Gastroesophageal sphincter (tissue), 3 donors: ENCODE measurements at regions not wholly inside any gene's neighbourhood (a gene's known extent, or its start where the extent isn't known, plus 50 kb on each side); places are given as distances from the start of the nearest gene placed in this dataset.

ENCODE experiments used
- EP300 ChIP-seq: sonication (generic); formaldehyde crosslinking; IDR thresholded peaks from one replicate; pipeline ENCODE4 v1.6.1; 2017; ENCODE audit warnings: antibody characterized with exemption, mild to moderate bottlenecking
- POLR2A ChIP-seq, 2 donors: fragments of 450-650 bp; IDR thresholded peaks; one replicate each; pipeline ENCODE4 v1.6.1; 2017; ENCODE audit warnings: antibody characterized with exemption in 2 of 2, mild to moderate bottlenecking in 2 of 2, moderate library complexity in 1 of 2
- POLR2AphosphoS5 ChIP-seq: sonication (generic); formaldehyde crosslinking; IDR thresholded peaks from one replicate; pipeline ENCODE4 v1.6.1; 2017; ENCODE audit warnings: antibody characterized with exemption
- TF ChIP-seq, protein P1 (sequence below), 4 experiments: fragments of 200-600 bp in 2 of 4; fragments of 450-650 bp in 2 of 4; sonication (generic) in 1 of 4; IDR thresholded peaks; one replicate each; pipeline ENCODE4 v1.5.1; 2017 to 2019; ENCODE audit warnings: antibody characterized with exemption in 4 of 4, mild to moderate bottlenecking in 2 of 4, moderate library complexity in 2 of 4

DNA sequence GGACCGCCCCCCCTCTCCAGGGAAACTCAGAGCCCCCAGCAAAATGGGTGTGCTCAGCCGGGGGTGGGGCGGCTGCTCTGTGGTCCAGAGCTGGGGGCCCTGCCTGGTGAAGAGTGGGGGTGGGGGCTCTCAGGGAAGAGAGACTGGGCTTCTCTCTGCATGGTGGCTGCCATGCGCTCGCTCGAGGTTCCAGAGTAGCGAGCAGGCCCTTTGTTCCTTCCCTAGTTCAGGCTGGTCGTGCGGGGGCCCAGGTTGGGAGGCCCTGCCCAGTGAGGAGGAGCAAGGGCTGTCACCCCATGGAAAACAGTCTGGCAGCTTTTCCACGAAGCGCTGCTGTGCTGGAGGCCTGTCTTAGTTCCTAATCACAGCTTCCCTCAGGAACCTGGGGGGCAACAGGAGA, 134.6 kb downstream of the AEBP2 start:
- TF ChIP-seq, protein P1, sequence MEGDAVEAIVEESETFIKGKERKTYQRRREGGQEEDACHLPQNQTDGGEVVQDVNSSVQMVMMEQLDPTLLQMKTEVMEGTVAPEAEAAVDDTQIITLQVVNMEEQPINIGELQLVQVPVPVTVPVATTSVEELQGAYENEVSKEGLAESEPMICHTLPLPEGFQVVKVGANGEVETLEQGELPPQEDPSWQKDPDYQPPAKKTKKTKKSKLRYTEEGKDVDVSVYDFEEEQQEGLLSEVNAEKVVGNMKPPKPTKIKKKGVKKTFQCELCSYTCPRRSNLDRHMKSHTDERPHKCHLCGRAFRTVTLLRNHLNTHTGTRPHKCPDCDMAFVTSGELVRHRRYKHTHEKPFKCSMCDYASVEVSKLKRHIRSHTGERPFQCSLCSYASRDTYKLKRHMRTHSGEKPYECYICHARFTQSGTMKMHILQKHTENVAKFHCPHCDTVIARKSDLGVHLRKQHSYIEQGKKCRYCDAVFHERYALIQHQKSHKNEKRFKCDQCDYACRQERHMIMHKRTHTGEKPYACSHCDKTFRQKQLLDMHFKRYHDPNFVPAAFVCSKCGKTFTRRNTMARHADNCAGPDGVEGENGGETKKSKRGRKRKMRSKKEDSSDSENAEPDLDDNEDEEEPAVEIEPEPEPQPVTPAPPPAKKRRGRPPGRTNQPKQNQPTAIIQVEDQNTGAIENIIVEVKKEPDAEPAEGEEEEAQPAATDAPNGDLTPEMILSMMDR (IDR thresholded peaks at IDR 0.05): no peak
- TF ChIP-seq EP300 (no peak), POLR2A (IDR thresholded peaks at IDR 0.05) (no peak), POLR2AphosphoS5 (no peak)
